ENCODE measurements at regions not wholly inside any gene's neighbourhood (a gene's known extent, or its start where the extent isn't known, plus 50 kb on each side); places are given as distances from the start of the nearest gene placed in this dataset.
"Not testable (repeated sequence)": the region's sequence is repeated elsewhere in the genome, so short reads cannot be mapped to it uniquely, and the experiment has no call there.

- peaks cover 4% of the 10 kb centered on the region for H3K27me3 Mint-ChIP-seq
- POLR2A ChIA-PET, result no interaction called here
- DNase-seq (no peak), ATAC-seq (no peak)
- H3K4me3 Mint-ChIP-seq, result no peak overlapping the region
- no peaks in the 10 kb centered on the region for H3K9me3 Mint-ChIP-seq (ENCODE audit: low read depth)
- intact Hi-C loops (cut with DNase I, micrococcal nuclease), result no loop called here
- no peak overlapping the region for H3K27ac Mint-ChIP-seq
- H3K4me1 Mint-ChIP-seq, result peaks cover 2% of the 10 kb centered on the region
- H3K36me3 Mint-ChIP-seq (ENCODE audit: low read depth), result no peaks in the 10 kb centered on the region
- CTCF ChIA-PET, result no interaction called here
Measured at GRCh38 chr5:53250201-53250550, 140.6 kb upstream of the MOCS2 start.

- ChIA-PET CTCF (no interaction called here), POLR2A (no interaction called here)
- ATAC-seq, result no peak
- Mint-ChIP-seq H3K9me3 (ENCODE audit: low read depth) (no peaks in the 10 kb centered on the region), H3K4me1 (peaks cover 2% of the 10 kb centered on the region), H3K27me3 (peaks cover 3% of the 10 kb centered on the region), H3K4me3 (no peak overlapping the region), H3K36me3 (ENCODE audit: low read depth) (no peaks in the 10 kb centered on the region), H3K27ac (no peak overlapping the region)
- intact Hi-C loops (cut with DNase I, micrococcal nuclease), result no loop called here
- no peak for DNase-seq
Measured at GRCh38 chr5:53253421-53253871, 143.9 kb upstream of the MOCS2 start.

DNA sequence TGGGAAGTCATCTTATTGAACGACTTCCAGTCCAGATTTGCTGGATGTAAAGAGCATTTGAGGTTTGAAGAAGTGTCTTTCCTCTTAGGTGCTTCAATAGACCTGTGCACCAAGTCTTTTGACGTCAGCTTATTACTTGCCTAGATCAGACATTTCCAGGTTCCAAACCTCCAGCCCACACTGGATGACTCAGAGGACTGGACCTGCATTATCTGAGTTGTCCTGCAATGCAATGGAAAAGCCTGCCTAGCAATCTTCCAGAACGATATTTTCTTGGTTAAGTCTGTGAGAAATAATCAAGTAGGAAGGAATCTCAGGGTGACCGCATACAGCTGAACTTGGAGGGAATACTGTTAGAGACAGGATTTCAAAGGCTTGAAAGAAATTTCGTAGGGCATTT is 147.2 kb upstream of the MOCS2 start:
- Mint-ChIP-seq H3K27ac (no peak overlapping the region), H3K4me1 (peaks cover 2% of the 10 kb centered on the region)
- CTCF ChIA-PET, result no interaction called here

DNA sequence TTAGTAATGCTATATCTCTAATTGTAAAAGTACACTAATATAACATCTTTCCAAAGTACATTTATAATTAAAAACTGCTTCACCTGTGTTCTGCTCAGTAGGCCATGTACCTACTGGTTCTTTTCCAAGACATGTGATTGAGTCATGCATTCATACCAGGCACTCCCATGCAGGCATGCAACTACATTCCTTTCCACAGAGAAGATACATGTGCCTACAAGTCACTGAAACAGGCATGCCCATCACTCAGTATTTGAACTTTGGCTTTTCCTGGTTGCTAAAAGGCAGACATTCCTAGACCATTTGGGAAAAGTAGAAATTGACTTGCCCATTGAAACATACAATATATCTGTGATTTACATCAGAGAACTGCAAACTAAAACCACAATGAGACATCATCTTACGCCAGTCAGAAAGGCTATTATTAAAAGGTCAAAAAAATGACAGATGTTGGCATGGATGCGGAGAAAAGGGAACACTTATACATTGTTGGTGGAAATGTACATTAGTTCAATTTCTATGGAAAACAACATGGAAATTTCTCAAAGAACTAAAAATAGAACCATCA is 148.3 kb upstream of the MOCS2 start:
- H3K9me3 Mint-ChIP-seq (ENCODE audit: low read depth), result no peaks in the 10 kb centered on the region
- intact Hi-C loops (cut with DNase I, micrococcal nuclease), result no loop called here
- no peaks in the 10 kb centered on the region for H3K36me3 Mint-ChIP-seq (ENCODE audit: low read depth)
- no peak overlapping the region for H3K4me3 Mint-ChIP-seq
- H3K4me1 Mint-ChIP-seq, result peaks cover 2% of the 10 kb centered on the region
- no peak for DNase-seq
- H3K27ac Mint-ChIP-seq, result no peak overlapping the region
- POLR2A ChIA-PET, result no interaction called here
- CTCF ChIA-PET, result no interaction called here
- ATAC-seq, result no peak
- peaks cover 8% of the 10 kb centered on the region for H3K27me3 Mint-ChIP-seq

More for the DNA sequence above, 147.2 kb upstream of the MOCS2 start:
- Mint-ChIP-seq H3K9me3 (ENCODE audit: low read depth) (no peaks in the 10 kb centered on the region), H3K27me3 (peaks cover 8% of the 10 kb centered on the region), H3K36me3 (ENCODE audit: low read depth) (no peaks in the 10 kb centered on the region), H3K4me3 (no peak overlapping the region)
- intact Hi-C loops (cut with DNase I, micrococcal nuclease), result no loop called here
- POLR2A ChIA-PET, result no interaction called here
- no peak for ATAC-seq
- no peak for DNase-seq

DNA sequence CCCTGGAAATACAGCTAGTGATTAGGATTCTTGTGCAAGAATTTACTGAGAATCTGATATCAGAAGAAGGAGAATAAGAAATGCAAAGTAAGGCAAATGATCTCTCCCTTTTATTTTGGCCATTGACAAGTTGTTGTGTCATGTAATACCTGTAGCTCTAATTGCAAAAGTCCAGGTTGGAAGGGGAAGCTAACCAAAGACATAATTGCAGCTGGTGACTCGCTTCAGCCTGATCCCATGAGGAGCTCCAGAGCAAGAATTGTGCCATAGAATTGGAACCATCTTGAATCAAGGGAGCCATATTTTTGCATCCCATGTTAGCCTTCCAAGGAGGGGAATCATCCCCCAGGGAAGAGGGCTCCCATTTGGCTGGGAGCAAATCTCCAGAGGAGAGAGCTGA is 149.6 kb upstream of the MOCS2 start:
- Mint-ChIP-seq H3K36me3 (ENCODE audit: low read depth) (no peaks in the 10 kb centered on the region), H3K9me3 (ENCODE audit: low read depth) (no peaks in the 10 kb centered on the region), H3K27me3 (peaks cover 8% of the 10 kb centered on the region), H3K4me1 (no peaks in the 10 kb centered on the region), H3K4me3 (no peak overlapping the region), H3K27ac (no peak overlapping the region)
- DNase-seq, result no peak
- CTCF ChIA-PET, result no interaction called here
- POLR2A ChIA-PET, result no interaction called here
- intact Hi-C loops (cut with DNase I, micrococcal nuclease), result no loop called here
- no peak for ATAC-seq

GRCh38 chr5:53260446-53260845 is 150.9 kb upstream of the MOCS2 start:
- ChIA-PET CTCF (no interaction called here), POLR2A (no interaction called here)
- Mint-ChIP-seq H3K4me3 (no peak overlapping the region), H3K4me1 (no peaks in the 10 kb centered on the region), H3K9me3 (ENCODE audit: low read depth) (no peaks in the 10 kb centered on the region), H3K27me3 (peaks cover 12% of the 10 kb centered on the region), H3K27ac (no peak overlapping the region), H3K36me3 (ENCODE audit: low read depth) (no peaks in the 10 kb centered on the region)
- DNase-seq (no peak), ATAC-seq (no peak)
- intact Hi-C loops (cut with DNase I, micrococcal nuclease), result no loop called here

DNA sequence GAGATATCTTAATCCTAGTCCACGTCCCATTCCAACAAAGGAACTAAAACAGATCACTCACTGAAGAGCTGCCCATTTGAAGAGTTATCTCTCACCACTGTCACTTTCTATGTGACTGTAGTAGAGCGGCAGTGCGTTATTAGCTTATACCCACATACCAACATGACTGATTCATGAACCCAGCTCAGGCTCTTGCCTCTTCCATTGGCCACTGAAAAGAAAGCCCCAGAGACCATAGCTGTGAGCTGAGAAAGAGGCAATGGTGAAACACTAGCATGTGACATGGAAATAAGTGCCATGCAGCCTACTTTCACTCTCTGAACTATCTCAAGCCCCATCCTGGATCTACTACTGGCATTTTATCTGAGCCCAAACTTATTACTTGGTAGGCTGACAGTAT is 151.7 kb upstream of the MOCS2 start:
- no peaks in the 10 kb centered on the region for H3K36me3 Mint-ChIP-seq (ENCODE audit: low read depth)
- intact Hi-C loops (cut with DNase I, micrococcal nuclease), result no loop called here
- no peak overlapping the region for H3K27ac Mint-ChIP-seq
- ChIA-PET CTCF (interaction anchor here (0.6 kb wide), 2 partner anchors 13 to 76 kb away, joined by 3 to 4 read pairs; no protein-coding TSS in a partner anchor), POLR2A (no interaction called here)
- ATAC-seq (no peak), DNase-seq (no peak)
- H3K9me3 Mint-ChIP-seq (ENCODE audit: low read depth), result no peaks in the 10 kb centered on the region
- no peaks in the 10 kb centered on the region for H3K4me1 Mint-ChIP-seq
- H3K27me3 Mint-ChIP-seq, result peaks cover 13% of the 10 kb centered on the region
- H3K4me3 Mint-ChIP-seq, result no peak overlapping the region

- CTCF ChIA-PET, result interaction anchor here (0.7 to 0.9 kb wide), 4 partner anchors 810 to 1228 kb away, joined by 3 read pairs; no protein-coding TSS in a partner anchor
- Mint-ChIP-seq H3K27ac (no peak overlapping the region), H3K4me1 (no peaks in the 10 kb centered on the region), H3K27me3 (peaks cover 12% of the 10 kb centered on the region), H3K4me3 (no peak overlapping the region), H3K9me3 (ENCODE audit: low read depth) (no peaks in the 10 kb centered on the region), H3K36me3 (ENCODE audit: low read depth) (no peaks in the 10 kb centered on the region)
- intact Hi-C loops (cut with DNase I, micrococcal nuclease), result loop anchor here in 1 of 2 experiments (2.0 kb wide), 1 partner anchor 954 kb away; no protein-coding TSS in a partner anchor
- DNase-seq (peak; percentile 26), ATAC-seq (no peak)
- POLR2A ChIA-PET, result interaction anchor here (0.6 kb wide), 1 partner anchor 314 kb away, joined by 3 read pairs; no protein-coding TSS in a partner anchor
Measured at GRCh38 chr5:53262348-53262970, 152.9 kb upstream of the MOCS2 start.

DNA sequence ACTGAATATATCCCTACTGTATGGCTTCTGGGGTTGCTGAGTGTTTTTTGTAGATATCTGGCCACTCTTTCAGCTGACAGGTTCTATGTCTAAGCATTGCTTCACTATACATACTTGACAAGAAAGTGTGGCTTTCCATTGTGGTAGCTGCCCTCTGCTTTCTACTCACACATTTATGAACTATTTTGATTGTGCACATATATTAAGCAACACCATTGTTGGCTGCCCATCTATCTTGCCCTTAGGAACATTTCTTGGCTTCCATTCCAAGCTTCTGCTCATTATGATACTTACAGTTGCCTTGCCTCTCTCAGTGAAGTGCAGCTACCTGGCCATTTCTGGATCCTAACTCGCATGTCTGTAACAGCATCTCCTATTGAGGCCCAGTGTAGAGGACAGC is 153.6 kb upstream of the MOCS2 start:
- intact Hi-C loops (cut with DNase I, micrococcal nuclease), result loop anchor here in 1 of 2 experiments (2.0 kb wide), 1 partner anchor 954 kb away; no protein-coding TSS in a partner anchor
- DNase-seq (no peak), ATAC-seq (no peak)
- H3K4me1 Mint-ChIP-seq, result no peaks in the 10 kb centered on the region
- no peak overlapping the region for H3K4me3 Mint-ChIP-seq
- no peak overlapping the region for H3K27ac Mint-ChIP-seq
- no peaks in the 10 kb centered on the region for H3K9me3 Mint-ChIP-seq (ENCODE audit: low read depth)
- H3K36me3 Mint-ChIP-seq (ENCODE audit: low read depth), result no peaks in the 10 kb centered on the region
- H3K27me3 Mint-ChIP-seq, result peaks cover 12% of the 10 kb centered on the region
- POLR2A ChIA-PET, result no interaction called here
- CTCF ChIA-PET, result interaction anchor here (0.8 to 0.9 kb wide), 2 partner anchors 809 to 1227 kb away, joined by 3 read pairs; no protein-coding TSS in a partner anchor

DNA sequence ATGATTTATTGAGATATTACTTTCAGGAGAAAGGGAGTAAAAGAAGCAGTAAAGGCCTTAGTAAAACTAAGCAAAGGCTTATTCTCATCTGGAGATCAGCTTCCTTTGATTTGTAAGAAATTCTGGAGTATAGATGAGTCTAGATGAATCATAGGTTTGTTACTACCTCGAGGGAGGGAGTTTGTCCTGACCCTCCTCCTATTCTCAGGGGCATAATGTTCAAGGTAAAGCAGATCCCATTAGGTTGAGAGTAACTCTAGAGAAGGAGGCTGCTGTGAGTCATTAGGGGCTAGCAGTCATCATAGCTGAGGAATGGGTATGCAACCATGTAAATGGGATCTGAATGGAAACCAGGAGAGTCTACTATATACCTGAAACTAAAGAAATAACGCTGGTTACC is 155.5 kb upstream of the MOCS2 start:
- intact Hi-C loops (cut with DNase I, micrococcal nuclease), result no loop called here
- ATAC-seq, result no peak
- no peaks in the 10 kb centered on the region for H3K4me1 Mint-ChIP-seq

GRCh38 chr5:53268241-53268640 is 158.7 kb upstream of the MOCS2 start:
- POLR2A ChIA-PET; H3K27me3 Mint-ChIP-seq; H3K4me3 Mint-ChIP-seq; DNase-seq; H3K27ac Mint-ChIP-seq; H3K4me1 Mint-ChIP-seq; CTCF ChIA-PET; H3K9me3 Mint-ChIP-seq (ENCODE audit: low read depth); ATAC-seq; intact Hi-C loops (cut with DNase I, micrococcal nuclease); H3K36me3 Mint-ChIP-seq (ENCODE audit: low read depth): not testable (repeated sequence)

More for the DNA sequence above, 155.5 kb upstream of the MOCS2 start:
- Mint-ChIP-seq H3K4me3 (no peak overlapping the region), H3K9me3 (ENCODE audit: low read depth) (no peaks in the 10 kb centered on the region), H3K27me3 (peaks cover 12% of the 10 kb centered on the region), H3K36me3 (ENCODE audit: low read depth) (no peaks in the 10 kb centered on the region), H3K27ac (no peak overlapping the region)
- no peak for DNase-seq
- POLR2A ChIA-PET, result no interaction called here
- CTCF ChIA-PET, result no interaction called here

GRCh38 chr5:53275666-53276065 is 166.1 kb upstream of the MOCS2 start:
- Mint-ChIP-seq H3K4me1 (no peaks in the 10 kb centered on the region), H3K9me3 (ENCODE audit: low read depth) (peaks cover 2% of the 10 kb centered on the region), H3K27ac (no peak overlapping the region), H3K4me3 (no peak overlapping the region), H3K27me3 (no peaks in the 10 kb centered on the region), H3K36me3 (ENCODE audit: low read depth) (no peaks in the 10 kb centered on the region)
- intact Hi-C loops (cut with DNase I, micrococcal nuclease), result no loop called here
- ChIA-PET CTCF (no interaction called here), POLR2A (no interaction called here)
- ATAC-seq (no peak), DNase-seq (no peak)
